ENCODE measurements at regions not wholly inside any gene's neighbourhood (a gene's known extent, or its start where the extent isn't known, plus 50 kb on each side); places are given as distances from the start of the nearest gene placed in this dataset.

GRCh38 chr16:86432048-86432447 is 78.3 kb upstream of the FOXF1 start:
- H3K36me3 ChIP-seq (ENCODE audit: control insufficient read depth, insufficient read depth, low read length): no peaks in the 10 kb centered on the region
- in situ Hi-C loops (cut with HindIII; ENCODE audit: low pct_unique_long_range_greater_than_20kb, low sequenced_read_pairs) (no loop called here), intact Hi-C loops (cut with micrococcal nuclease; ENCODE audit: unreplicated experiment) (no loop called here)
- H3K9me3 ChIP-seq (ENCODE audit: control insufficient read depth, insufficient read depth, low read depth, low read length): no peaks in the 10 kb centered on the region
- no peak overlapping the region for H3K4me3 ChIP-seq (ENCODE audit: low read depth in 2 of 2, low read length in 2 of 2)
- DNase-seq (ENCODE audit: low read depth, low spot score) (no peak), ATAC-seq (no peak)
- BruUV-seq (replicated peaks): no TSS peak
- no peak overlapping the region for H3K27ac ChIP-seq (ENCODE audit: low read length)
- POLR2A ChIA-PET: no interaction called here
- no peak for TF ChIP-seq SIN3A (IDR thresholded peaks at IDR 0.05; ENCODE audit: borderline replicate concordance, insufficient read depth, low read depth, low read length)
- TF ChIP-seq CTCF (IDR thresholded peaks at IDR 0.05): no peak
- TF ChIP-seq POLR2AphosphoS5 (IDR thresholded peaks at IDR 0.05; ENCODE audit: low read depth, low read length): no peak
- no peak for TF ChIP-seq REST (IDR thresholded peaks at IDR 0.05; ENCODE audit: insufficient read depth in 1 of 2, low read depth in 2 of 2, low read length in 1 of 2)
- TF ChIP-seq TCF7L2 (IDR thresholded peaks at IDR 0.05; ENCODE audit: low read depth, low read length): no peak
- peaks cover 2% of the 10 kb centered on the region; the same call in 1 of the 2 replicates for H3K27me3 ChIP-seq (ENCODE audit: control insufficient read depth, insufficient read depth, low read length)
- no peaks in the 10 kb centered on the region for H3K4me1 ChIP-seq (ENCODE audit: control insufficient read depth, insufficient read depth, low read length)
- CTCF ChIA-PET: no interaction called here

- CTCF ChIA-PET: no interaction called here
- DNase-seq (ENCODE audit: low read depth, low spot score) (no peak), ATAC-seq (no peak)
- no peaks in the 10 kb centered on the region for H3K9me3 ChIP-seq (ENCODE audit: control insufficient read depth, insufficient read depth, low read depth, low read length)
- H3K36me3 ChIP-seq (ENCODE audit: control insufficient read depth, insufficient read depth, low read length): no peaks in the 10 kb centered on the region
- peaks cover 2% of the 10 kb centered on the region; the same call in 1 of the 2 replicates for H3K27me3 ChIP-seq (ENCODE audit: control insufficient read depth, insufficient read depth, low read length)
- POLR2A ChIA-PET: no interaction called here
- no peaks in the 10 kb centered on the region for H3K4me1 ChIP-seq (ENCODE audit: control insufficient read depth, insufficient read depth, low read length)
- no peak for TF ChIP-seq POLR2AphosphoS5 (IDR thresholded peaks at IDR 0.05; ENCODE audit: low read depth, low read length)
- TF ChIP-seq CTCF (IDR thresholded peaks at IDR 0.05): no peak
- TF ChIP-seq REST (IDR thresholded peaks at IDR 0.05; ENCODE audit: insufficient read depth in 1 of 2, low read depth in 2 of 2, low read length in 1 of 2): no peak
- no peak for TF ChIP-seq SIN3A (IDR thresholded peaks at IDR 0.05; ENCODE audit: borderline replicate concordance, insufficient read depth, low read depth, low read length)
- no peak for TF ChIP-seq TCF7L2 (IDR thresholded peaks at IDR 0.05; ENCODE audit: low read depth, low read length)
- no peak overlapping the region for H3K27ac ChIP-seq (ENCODE audit: low read length)
- intact Hi-C loops (cut with micrococcal nuclease; ENCODE audit: unreplicated experiment) (no loop called here), in situ Hi-C loops (cut with HindIII; ENCODE audit: low pct_unique_long_range_greater_than_20kb, low sequenced_read_pairs) (no loop called here)
- BruUV-seq (replicated peaks): no TSS peak
- H3K4me3 ChIP-seq (ENCODE audit: low read depth in 2 of 2, low read length in 2 of 2): no peak overlapping the region
These were observed 77.6 kb upstream of the FOXF1 start for GRCh38 chr16:86432691-86433090.

Measured in Panc1 (cell line).